Astrocyte (in vitro differentiated cells and primary cell): ENCODE measurements at regions not wholly inside any gene's neighbourhood (a gene's known extent, or its start where the extent isn't known, plus 50 kb on each side); places are given as distances from the start of the nearest gene placed in this dataset.

Experiments used
- DNase-seq: peaks from one replicate; pipeline ENCODE4 v3.0.0-alpha.2; 2010; ENCODE audit warnings: low read depth
- FAIRE-seq: peaks from 2 replicates; lab custom pipeline; 2011; peaks lifted over from hg19 to GRCh38; lab: Jason Lieb, UNC
- H2AFZ ChIP-seq: 2 replicates; pipeline ENCODE4 v1.6.0; 2012; ENCODE audit warnings: low read depth, low read length, inconsistent platforms
- H3K27ac ChIP-seq: 2 replicates; pipeline ENCODE4 v1.5.1; 2011; ENCODE audit warnings: low read depth, low read length, inconsistent platforms
- H3K27me3 ChIP-seq: 2 replicates; pipeline ENCODE4 v1.6.0; 2011; ENCODE audit warnings: low read length, inconsistent platforms; ENCODE audit not compliant: insufficient read depth
- H3K36me3 ChIP-seq: 2 replicates; pipeline ENCODE4 v1.5.1; 2011; ENCODE audit warnings: low read length, inconsistent platforms; ENCODE audit not compliant: insufficient read depth
- H3K4me1 ChIP-seq: 2 replicates; pipeline ENCODE4 v1.5.1; 2011; ENCODE audit warnings: low read length, inconsistent platforms; ENCODE audit not compliant: insufficient read depth
- H3K4me2 ChIP-seq: 2 replicates; pipeline ENCODE4 v1.6.0; 2012; ENCODE audit warnings: low read length, inconsistent platforms
- H3K4me3 ChIP-seq: 2 replicates; pipeline ENCODE4 v1.5.1; 2011; ENCODE audit warnings: low read depth, mild to moderate bottlenecking, low read length, inconsistent platforms; ENCODE audit not compliant: insufficient read depth
- H3K79me2 ChIP-seq: 2 replicates; pipeline ENCODE4 v1.6.0; 2012; ENCODE audit warnings: mild to moderate bottlenecking, low read length, inconsistent platforms; ENCODE audit not compliant: insufficient read depth
- H3K9ac ChIP-seq: 2 replicates; pipeline ENCODE4 v1.6.0; 2012; ENCODE audit warnings: mild to moderate bottlenecking, low read length, inconsistent platforms
- H3K9me3 ChIP-seq: 2 replicates; pipeline ENCODE4 v1.5.1; 2012; ENCODE audit warnings: low read depth, mild to moderate bottlenecking, low read length, inconsistent platforms; ENCODE audit not compliant: insufficient read depth
- H4K20me1 ChIP-seq: 2 replicates; pipeline ENCODE4 v1.6.0; 2012; ENCODE audit warnings: low read length, inconsistent platforms; ENCODE audit not compliant: insufficient read depth
- H3K27ac Mint-ChIP-seq: one replicate; pipeline ENCODE4 v1.8.0; 2021; ENCODE audit warnings: mild to moderate bottlenecking, mixed read lengths; ENCODE audit not compliant: unreplicated experiment
- H3K27me3 Mint-ChIP-seq: one replicate; pipeline ENCODE4 v1.8.0; 2021; ENCODE audit warnings: low read depth, mixed read lengths; ENCODE audit not compliant: unreplicated experiment
- H3K36me3 Mint-ChIP-seq: one replicate; pipeline ENCODE4 v1.8.0; 2021; ENCODE audit warnings: low read depth, mixed read lengths; ENCODE audit not compliant: unreplicated experiment
- H3K4me1 Mint-ChIP-seq: one replicate; pipeline ENCODE4 v1.8.0; 2021; ENCODE audit warnings: low read depth, mixed read lengths; ENCODE audit not compliant: unreplicated experiment
- H3K4me3 Mint-ChIP-seq: one replicate; pipeline ENCODE4 v1.8.0; 2021; ENCODE audit warnings: mild to moderate bottlenecking, moderate library complexity, mixed read lengths; ENCODE audit not compliant: unreplicated experiment
- H3K9me3 Mint-ChIP-seq: one replicate; pipeline ENCODE4 v1.8.0; 2021; ENCODE audit warnings: mild to moderate bottlenecking, mixed read lengths; ENCODE audit not compliant: unreplicated experiment
- CTCF ChIP-seq: IDR thresholded peaks from 2 replicates; pipeline ENCODE4 v1.5.1; 2011; ENCODE audit warnings: low read depth, mild to moderate bottlenecking, inconsistent platforms, low read length, moderate library complexity; ENCODE audit not compliant: insufficient read depth
- EZH2 ChIP-seq: IDR thresholded peaks from 2 replicates; pipeline ENCODE4 v1.6.1; 2012; ENCODE audit warnings: mild to moderate bottlenecking, low read length, inconsistent platforms; ENCODE audit not compliant: insufficient read depth

- H3K9ac ChIP-seq: no peak overlapping the region
- no peak overlapping the region for H3K4me2 ChIP-seq
- H3K4me3 ChIP-seq: no peak overlapping the region
- TF ChIP-seq CTCF (no peak), EZH2 (no peak)
- no peaks in the 10 kb centered on the region for H3K4me1 ChIP-seq
- H4K20me1 ChIP-seq: no peaks in the 10 kb centered on the region
- no peak overlapping the region for H3K27ac ChIP-seq
- no peaks in the 10 kb centered on the region for H3K79me2 ChIP-seq
- Mint-ChIP-seq H3K4me1 (no peaks in the 10 kb centered on the region), H3K36me3 (no peaks in the 10 kb centered on the region), H3K27ac (no peak overlapping the region), H3K9me3 (no peaks in the 10 kb centered on the region), H3K4me3 (no peak overlapping the region), H3K27me3 (no peaks in the 10 kb centered on the region)
- H3K36me3 ChIP-seq: no peaks in the 10 kb centered on the region
- H3K9me3 ChIP-seq: no peaks in the 10 kb centered on the region
- no peak for FAIRE-seq
- H2AFZ ChIP-seq: no peak overlapping the region
- DNase-seq: no peak
- H3K27me3 ChIP-seq: no peaks in the 10 kb centered on the region
Observed at GRCh38 chr4:31984872-31985271, 1264.7 kb downstream of the PCDH7 start.

GRCh38 chr4:31995943-31996901 lies 1276.1 kb downstream of the PCDH7 start:
- DNase-seq (no peak), FAIRE-seq (no peak)
- Histone ChIP-seq H3K4me3 (no peak overlapping the region), H4K20me1 (no peaks in the 10 kb centered on the region), H3K9me3 (no peaks in the 10 kb centered on the region), H3K36me3 (no peaks in the 10 kb centered on the region), H3K27ac (no peak overlapping the region), H3K27me3 (no peaks in the 10 kb centered on the region), H3K4me1 (no peaks in the 10 kb centered on the region), H3K79me2 (no peaks in the 10 kb centered on the region), H3K9ac (no peak overlapping the region), H2AFZ (no peak overlapping the region), H3K4me2 (no peak overlapping the region)
- Mint-ChIP-seq H3K27ac (no peak overlapping the region), H3K4me3 (no peak overlapping the region), H3K4me1 (peaks cover 2% of the 10 kb centered on the region), H3K36me3 (no peaks in the 10 kb centered on the region), H3K27me3 (no peaks in the 10 kb centered on the region), H3K9me3 (peaks cover 2% of the 10 kb centered on the region)
- TF ChIP-seq CTCF (no peak), EZH2 (no peak)

GRCh38 chr4:31998807-31999206 lies 1278.6 kb downstream of the PCDH7 start:
- H3K4me2 ChIP-seq: no peak overlapping the region
- H3K36me3 Mint-ChIP-seq: no peaks in the 10 kb centered on the region
- H3K27ac Mint-ChIP-seq: no peak overlapping the region
- H3K4me3 Mint-ChIP-seq: no peak overlapping the region
- peaks cover 5% of the 10 kb centered on the region for H3K4me1 Mint-ChIP-seq
- H3K27ac ChIP-seq: no peak overlapping the region
- no peak overlapping the region for H2AFZ ChIP-seq
- H3K27me3 ChIP-seq: no peaks in the 10 kb centered on the region
- no peaks in the 10 kb centered on the region for H3K27me3 Mint-ChIP-seq
- H4K20me1 ChIP-seq: no peaks in the 10 kb centered on the region
- no peak for TF ChIP-seq CTCF
- no peak for TF ChIP-seq EZH2
- H3K4me3 ChIP-seq: no peak overlapping the region
- peaks cover 2% of the 10 kb centered on the region for H3K9me3 Mint-ChIP-seq
- no peaks in the 10 kb centered on the region for H3K79me2 ChIP-seq
- H3K4me1 ChIP-seq: no peaks in the 10 kb centered on the region
- H3K36me3 ChIP-seq: no peaks in the 10 kb centered on the region
- no peaks in the 10 kb centered on the region for H3K9me3 ChIP-seq
- H3K9ac ChIP-seq: no peak overlapping the region
- no peak for DNase-seq
- FAIRE-seq: no peak
